Forelimb muscle (tissue), 1 donor: ENCODE measurements at regions not wholly inside any gene's neighbourhood (a gene's known extent, or its start where the extent isn't known, plus 50 kb on each side); places are given as distances from the start of the nearest gene placed in this dataset.

Experiments
- DNase-seq: peaks from one replicate; pipeline ENCODE4 v3.0.0-alpha.2; 2013; ENCODE audit warnings: low read depth

DNA sequence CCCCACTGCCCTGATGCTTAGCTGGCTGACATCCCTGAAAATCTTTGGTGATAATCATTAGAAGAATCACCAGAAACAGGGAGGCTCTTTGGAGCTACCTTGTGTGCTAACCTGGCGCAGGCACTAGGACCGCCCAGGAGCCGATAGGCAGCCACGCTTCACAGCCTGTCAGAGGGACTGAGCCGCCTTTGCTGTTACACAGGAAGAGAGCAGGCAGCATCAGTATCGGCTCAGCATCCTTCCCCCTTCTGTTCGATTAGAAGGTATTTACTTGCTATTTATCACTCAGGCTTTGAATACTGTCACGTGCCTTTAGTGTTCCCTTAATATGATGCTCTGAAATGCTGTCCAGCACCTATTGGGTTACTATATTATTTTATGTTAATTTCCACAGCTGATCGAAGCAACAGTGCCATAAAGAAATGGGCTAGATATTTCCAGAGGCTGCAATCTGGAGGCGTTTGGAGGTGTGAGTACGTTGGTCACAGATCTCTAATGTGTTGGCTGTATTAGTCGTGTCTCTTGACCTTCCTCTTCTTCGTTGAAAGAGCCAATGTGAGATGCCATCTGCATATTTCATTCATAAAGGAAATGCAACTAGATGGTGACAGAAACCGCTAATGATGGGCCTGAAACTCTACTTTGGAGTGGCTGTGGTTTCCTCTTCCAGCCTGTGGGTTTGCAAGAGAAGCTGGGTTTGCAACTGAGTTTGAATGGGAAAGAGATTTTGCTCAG, 110.4 kb upstream of the RAB27B start:
- no peak for DNase-seq

DNA sequence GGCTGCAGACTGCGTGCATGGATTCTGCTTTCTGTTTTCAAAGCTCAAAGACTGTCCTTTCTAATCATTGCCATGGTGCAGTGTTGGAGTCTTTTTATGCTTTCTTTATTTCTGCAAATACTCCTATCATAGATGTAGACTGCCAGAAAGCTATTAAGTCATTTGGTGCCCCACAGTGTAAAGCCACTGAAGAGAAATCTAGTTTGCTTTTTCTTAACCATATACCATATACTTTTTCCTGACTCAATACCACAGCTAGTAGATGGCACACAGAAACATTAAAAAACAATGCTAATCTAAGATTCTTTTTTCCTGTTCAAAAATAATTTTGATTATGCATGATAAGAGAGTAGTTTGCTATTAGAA, 109.9 kb upstream of the RAB27B start:
- no peak for DNase-seq

DNA sequence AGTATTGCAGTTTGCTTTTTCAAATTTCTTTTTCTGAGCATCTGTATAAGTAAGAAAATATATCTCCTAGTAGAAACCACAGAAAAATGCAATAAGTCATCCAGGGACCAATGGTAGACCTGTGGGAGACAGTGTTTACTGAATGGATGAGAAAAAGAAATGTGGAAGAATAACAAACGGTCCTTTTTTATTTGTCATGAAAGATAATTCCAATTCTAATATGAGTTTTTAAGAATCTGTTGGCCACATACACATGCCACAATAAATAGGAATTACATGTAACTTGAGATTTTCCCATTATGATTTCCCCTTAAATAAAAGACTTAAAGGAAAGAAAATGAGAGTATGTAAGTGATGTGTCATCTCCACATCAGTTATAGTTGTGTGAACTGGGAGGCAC, 107.7 kb upstream of the RAB27B start:
- DNase-seq = no peak

DNA sequence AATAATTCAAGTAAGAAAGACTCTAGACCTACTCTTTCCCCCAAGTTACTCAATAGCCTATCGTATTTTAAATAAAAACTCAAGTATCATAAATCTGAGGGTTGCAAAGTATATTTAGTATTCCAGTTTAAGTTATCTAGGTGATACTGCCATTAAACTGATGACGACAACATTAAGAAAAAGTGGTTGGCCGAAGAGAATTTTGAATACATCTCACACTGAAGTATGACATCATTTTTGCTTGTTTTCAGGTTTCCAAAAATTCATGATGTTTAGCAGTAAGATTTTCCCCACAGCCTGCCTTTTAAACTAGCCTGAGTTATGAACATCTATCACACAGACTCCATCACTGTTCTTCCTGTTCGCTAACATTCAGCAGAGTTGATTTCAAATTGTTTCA, 102.1 kb upstream of the RAB27B start:
- DNase-seq = no peak

DNA sequence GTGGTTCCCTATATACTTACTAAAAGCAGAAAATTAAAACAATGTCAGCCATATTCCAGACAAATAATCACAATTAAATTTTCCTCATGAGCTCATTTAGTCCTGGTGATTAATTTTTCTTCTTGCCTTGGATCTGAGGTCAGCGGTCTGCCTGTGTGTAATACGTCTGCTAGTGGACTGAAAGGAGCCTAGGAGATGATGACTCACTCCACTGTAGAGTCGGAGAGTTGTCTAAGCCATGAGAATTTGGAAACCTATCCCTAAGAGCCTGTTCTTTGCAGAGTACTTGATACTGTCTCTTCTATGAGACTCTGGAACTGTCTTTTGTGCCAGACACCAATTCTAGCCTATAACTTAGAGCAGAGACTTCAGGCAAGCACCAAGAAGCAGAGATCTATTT, 94.2 kb upstream of the RAB27B start:
- no peak for DNase-seq

DNA sequence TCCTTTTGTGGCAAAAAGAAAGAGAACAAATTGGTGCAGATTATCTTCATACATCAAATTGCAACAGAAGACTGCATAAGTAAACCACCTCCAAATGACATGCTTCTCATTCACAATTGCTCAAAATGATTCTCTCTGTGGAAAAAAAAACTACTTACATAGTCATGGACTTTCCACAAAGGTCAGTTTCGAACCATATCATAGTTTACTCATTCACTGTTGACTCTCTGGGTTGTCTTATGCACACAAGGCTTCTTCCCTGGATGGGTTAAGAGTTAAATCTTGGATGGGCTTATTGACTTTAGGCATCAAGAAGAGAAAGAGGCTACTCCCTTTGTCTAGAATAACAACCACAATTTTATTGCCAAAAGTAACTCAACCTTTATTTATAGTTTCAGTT, 91.3 kb upstream of the RAB27B start:
- no peak for DNase-seq

DNA sequence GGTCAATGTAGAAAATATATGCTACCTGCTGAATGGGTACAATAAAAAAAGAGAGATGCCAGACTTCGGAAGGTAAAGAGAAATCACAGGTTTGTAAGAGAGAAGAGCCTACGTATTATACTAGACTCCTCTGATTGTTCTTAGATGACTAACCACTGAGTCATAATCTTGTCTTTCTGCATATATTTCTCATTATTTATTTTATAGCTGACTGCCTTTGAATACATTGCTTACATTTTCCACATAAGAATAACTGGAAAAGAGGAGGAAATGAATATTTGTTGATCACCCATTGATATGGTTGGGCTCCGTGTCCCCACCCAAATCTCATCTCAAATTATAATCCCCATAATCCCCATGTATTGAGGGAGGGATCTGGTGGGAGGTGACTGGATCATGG, 90.3 kb upstream of the RAB27B start:
- DNase-seq = no peak

DNA sequence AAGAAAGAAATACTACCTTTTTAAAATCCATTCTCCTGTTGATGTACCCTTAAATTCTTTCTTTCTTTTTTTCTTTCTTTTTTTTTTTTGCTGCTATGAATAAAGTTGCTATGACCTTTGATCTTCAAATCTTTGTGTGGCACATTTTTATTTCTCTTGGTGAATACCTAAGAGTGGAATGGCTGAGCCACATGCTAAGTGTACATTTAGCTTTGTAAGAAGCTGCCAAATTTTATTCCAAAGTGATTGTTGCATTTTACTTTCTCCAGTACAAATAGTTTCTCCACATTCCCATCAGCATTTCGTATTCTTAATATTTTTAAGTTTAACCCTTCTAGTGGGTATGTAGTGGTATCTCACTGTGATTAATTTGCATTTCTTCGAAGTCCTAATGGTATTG, 88.8 kb upstream of the RAB27B start:
- no peak for DNase-seq

DNA sequence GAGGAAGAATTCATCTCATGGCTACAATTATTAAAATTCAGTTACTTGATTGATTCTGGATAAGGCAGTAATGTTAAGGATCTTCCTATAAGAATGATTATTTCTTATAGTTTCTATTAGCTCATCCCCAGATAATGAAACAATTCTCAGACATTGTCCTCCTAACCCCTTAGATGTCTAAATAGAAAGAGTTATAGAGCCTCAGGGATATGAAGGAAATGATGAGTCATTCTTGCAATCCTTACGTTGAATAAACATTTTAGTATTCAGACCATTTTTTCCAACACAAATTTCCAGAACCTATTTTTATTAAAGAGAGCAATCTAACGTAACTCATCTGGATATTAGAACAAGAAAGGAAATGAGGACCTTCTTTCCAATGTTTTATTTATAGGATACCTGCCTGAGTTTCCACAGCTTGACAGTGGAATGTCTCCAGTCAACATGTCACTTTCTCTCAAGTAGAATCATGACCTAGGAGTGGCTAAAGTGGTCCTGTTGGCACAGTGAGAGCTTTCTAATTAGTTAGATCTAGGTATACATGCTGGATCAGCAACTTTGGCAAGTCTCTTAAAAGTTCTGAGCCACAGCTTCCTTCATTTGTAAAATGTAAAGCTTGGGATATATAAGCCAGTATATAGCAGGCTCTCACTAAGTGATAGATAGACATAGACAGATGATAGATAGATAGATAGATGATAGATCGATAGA, 88.0 kb upstream of the RAB27B start:
- DNase-seq = no peak

DNA sequence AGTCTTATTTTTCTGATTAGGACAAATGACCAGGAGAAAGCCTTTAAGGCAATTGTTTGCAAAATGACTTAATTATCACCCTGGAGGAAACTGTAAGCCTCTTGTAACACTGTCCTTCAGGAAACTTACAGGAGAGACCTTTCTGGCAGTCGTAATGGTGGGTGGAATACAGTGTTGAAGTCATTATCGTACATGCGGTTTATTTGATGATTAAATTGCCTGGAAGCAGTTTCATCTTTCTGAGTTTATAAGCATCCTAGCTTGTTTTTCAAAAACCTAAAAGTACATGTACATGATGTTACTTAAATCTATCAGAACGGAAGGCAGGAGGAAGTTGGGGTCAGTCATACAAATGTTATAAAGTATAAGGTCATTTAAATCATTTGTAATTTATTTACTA, 86.2 kb upstream of the RAB27B start:
- DNase-seq = no peak

DNA sequence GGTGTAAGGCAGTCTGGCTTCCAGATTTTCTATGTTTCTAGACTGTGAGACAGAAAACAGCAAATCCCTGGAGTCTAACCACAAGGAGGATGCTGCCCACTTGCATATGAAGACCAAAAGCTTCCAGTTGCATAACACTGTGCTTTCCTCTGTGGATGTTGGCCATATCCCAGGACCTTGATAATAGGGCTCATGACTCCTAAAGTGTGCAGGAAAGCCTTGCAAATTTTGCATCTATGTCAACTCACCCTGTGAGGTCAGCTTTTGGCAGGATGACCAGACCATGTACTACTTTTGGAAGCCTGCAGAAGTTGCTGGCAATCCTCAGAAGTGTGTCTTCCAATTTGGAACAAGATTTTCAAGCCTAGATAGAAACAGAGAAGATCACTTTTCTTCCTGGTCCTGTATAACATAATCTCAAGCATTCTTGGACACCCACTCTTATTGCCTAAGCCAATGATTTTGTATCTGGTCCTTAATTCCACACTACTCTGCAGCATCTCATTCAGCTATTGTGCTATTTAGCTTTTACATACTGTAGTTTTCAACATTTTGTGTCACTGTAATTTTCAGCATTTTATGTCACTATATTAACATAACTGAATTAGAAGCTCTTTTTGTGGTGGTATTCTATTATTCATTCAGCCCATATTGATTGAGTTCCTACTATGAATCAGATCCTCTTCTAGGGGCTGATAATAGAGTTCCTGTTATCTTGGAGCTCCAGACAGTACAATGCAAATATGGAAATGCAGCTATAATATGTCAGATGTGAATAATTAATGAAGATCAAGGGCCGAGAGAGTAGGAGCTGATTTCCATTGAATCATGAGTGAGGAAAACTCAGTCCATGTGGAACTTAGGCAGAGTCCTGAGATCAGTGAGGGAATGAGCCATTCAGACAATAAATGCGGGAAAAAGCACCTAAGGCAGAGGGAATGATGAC, 85.3 kb upstream of the RAB27B start:
- DNase-seq = peak; percentile 87

DNA sequence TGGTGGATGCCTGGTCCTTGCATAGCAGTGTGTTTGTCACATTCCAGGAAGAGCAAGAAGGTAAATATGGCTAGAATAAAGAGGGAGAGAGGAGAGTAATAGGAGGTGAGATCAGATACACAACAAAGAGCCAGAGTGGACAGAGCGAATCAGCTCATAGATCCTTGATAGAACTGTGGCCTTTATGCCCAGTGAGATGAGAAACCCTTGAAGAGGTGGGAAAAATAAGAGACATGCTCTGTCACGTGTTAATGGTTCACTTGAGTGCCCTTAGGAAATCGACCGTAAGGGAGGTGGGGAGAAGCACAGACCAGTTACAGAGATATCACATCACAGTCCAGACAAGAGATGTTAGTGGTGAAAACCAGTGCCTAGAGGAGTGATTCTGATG, 84.7 kb upstream of the RAB27B start:
- no peak for DNase-seq

DNA sequence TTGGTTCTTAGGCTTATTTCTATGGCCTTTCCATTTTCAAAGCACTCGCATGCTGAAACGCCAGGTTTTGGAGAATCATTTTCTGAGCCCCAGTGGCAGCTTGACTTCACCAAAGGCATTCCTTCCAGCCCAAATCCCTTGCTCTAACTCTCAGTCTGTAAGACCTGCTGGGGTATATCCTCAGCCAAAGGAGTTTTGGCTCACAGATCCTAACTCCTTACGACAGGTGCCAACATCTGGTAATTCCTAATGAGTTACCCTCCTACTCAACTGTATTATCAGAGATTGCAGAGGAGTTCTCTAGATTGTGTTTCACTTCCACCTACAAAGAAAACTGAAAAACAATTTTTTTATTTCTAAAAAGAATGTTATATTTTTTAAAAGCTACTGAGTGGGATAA, 79.0 kb upstream of the RAB27B start:
- DNase-seq = no peak

DNA sequence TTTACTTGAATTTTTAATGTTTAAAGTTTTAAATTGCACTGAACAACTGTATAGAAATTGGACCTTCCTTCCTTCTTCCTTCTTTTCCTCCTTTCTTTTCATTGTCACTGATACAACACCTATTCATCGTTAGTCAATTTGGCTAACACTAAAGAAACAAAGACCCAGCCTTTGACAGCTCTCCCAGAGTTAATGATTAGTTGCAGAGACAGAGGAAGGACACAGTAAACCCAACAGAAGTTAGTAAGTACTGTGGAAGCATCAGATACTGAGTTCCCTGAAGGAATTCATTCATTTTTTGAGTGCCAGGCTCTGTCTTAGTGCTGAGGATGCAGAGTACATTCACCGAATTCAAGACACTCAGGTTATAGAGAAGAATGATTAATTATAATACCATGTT, 77.9 kb upstream of the RAB27B start:
- no peak for DNase-seq

DNA sequence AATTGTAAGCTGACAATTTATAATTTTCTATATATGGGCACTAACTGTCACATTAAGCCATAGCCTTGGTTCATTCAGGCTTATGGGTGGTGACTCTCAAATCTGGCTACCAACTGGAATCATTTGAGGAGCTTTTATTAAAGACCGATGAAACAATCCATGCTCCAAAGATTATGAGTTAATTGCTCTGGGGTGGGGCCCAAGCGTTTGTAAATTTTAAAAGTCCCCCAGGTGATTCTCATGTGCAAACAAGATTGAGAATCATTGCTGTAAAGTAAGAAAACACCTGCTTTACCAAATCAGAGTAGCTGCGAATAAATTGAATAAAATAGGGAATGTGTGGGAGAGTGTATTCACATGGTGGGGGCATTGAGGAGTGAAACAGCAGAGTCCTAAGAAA, 76.1 kb upstream of the RAB27B start:
- DNase-seq = no peak

DNA sequence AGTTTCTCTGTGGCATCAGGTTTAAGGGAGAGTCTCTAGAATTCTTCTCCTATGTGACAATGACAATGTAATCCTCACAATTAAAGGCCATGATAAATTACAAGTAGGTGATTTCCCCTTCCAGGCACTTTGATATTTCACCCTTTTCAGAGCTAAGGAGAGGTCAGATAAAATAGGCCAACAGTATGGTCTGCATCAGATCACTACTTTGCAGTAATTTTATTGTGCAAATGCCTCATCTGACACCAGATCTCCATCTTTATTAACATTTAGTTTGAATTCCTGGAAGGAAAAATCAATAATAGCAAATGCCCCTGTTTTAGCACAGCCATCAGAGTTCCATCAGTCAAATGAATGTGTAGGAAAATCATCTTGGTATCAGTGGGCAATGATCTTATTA, 72.8 kb upstream of the RAB27B start:
- DNase-seq = no peak

DNA sequence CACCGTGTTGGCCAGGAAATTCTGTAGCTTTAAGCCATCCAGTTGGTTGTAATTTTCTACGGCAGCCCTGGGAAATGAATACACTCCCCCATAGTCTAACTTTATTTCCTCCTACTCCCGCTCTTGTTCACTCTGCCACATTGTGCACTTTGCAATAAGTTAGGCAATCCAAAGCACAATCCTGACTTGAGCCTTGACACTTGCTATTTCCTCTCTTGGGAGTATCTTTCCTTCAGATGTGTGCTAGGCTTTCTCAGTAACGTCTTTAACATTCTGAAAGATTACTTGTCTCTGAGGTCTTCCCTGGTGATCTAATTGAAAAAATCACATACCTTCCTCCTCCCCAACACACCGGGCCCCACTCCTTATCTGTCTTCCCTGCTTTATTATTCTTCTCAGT, 65.9 kb upstream of the RAB27B start:
- DNase-seq = no peak

DNA sequence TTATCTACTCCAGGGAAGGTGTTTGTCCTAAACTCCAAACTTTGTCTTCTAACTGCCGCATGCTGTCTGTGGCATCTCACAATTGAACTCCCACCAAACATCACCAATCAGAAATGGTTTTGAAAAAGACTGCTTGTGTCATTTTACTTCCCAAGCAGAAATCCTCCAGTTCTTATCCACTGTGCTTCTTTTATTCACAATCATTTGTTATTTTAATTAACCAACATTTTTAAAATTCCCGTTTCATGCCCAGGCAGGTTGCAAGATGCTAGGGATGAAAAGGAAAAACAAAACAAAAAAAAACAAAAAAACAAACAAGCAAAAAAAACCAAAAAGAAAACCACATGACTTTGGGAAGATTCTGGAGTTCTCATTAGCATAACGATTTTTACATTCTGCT, 63.5 kb upstream of the RAB27B start:
- DNase-seq = no peak

DNA sequence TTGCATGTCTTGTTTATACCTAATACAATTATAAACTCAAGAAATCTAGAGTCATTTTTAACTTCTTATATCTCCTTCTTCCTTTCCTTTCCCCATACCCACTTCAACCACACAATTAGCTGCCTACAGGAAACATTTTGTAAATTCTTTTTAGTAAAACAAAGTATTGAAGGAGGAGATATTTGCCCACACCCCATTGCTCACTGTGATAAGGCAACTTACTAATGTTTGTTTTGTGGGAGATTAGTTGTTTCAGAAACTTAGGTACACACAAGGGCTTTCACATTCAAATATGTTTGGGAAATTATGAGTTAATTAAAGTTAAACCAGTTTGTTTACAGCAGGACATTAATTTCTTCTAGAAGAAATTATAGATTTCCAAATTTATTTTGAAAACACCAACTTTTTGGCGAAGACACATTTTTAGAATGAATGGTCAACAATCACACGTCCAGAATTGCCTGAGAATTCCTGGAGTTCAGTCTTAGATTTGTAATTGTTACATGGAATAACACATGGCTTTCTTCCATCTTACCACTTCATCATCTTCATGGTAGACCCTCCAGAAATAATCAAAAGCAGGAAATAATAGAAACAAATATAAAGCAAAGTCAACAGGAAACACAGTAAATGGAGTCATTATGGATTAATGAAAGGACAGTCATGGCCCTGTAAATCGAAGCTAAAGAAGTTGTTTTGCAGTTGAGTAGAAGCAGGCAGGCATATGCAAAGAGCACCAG, 62.5 kb upstream of the RAB27B start:
- DNase-seq = no peak

DNA sequence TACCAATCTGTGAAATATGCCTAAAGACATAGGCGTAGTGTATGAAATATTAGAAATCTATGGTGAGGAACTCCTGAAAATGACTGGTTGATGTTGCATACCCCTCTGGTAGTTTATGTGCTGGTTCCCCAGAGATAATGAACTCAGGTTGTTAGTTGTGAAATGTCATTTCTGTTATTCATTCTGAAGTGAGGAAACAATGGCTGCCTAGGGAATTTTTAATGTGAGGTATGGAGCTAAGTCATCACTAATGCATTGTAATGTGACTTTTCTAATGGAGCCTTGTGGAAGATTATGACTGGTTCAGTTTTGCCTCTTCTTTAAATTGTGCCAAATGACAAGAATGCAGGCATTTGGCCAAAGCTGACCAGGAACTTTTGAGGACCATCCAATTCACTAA, 61.6 kb upstream of the RAB27B start:
- DNase-seq = no peak

DNA sequence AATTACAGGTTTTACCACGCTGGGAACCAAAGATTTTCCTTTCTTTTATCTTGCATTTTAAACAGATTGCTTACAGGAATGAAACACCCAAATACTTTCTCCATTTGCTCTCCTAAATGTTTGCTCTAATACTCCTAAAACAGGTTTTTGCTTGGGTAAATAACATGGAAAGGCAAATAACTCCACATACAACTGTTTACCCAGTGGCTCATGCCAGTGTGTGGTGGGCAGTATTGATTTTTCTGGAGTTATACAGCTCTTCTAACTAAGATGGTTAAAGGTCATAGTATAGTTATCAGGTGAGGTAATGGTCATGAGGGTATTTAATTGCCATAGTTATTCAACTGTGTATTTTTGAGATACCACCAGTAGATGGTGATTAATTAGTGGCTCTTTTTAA, 61.2 kb upstream of the RAB27B start:
- DNase-seq = no peak
